PC-9 (cell line): ENCODE measurements at regions not wholly inside any gene's neighbourhood (a gene's known extent, or its start where the extent isn't known, plus 50 kb on each side); places are given as distances from the start of the nearest gene placed in this dataset.

ENCODE experiments used
- EZH2 ChIP-seq: fragments of 200-600 bp; sonication (generic); IDR thresholded peaks from 2 replicates; pipeline ENCODE4 v1.8.0; 2017; ENCODE audit warnings: antibody characterized with exemption, low read depth
- TF ChIP-seq, protein P1 (sequence below): fragments of 200-600 bp; sonication (generic); conservative IDR thresholded peaks from 2 replicates; pipeline ENCODE4 v1.6.1; 2017; ENCODE audit warnings: mixed run types, antibody characterized with exemption, mild to moderate bottlenecking, moderate library complexity

DNA sequence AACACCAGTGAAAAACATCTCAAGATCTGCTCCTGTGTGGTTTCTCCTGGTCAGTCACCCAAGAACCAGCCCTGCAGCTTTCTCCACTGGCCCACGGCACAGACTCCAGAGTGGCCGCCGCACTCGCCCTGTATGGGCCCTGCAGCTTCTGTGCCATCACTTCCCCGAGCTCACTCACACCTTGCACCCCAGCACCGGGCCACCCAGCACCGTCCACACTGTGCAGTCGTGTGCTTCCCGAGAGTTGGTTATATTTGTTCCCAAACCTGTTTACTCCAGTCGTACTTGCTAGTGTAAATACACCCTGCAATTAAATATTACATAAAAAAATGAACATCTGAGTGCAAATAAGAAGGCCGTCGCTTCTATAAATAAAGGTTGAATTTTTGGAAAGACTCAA is 341.7 kb downstream of the CDH26 start:
- TF ChIP-seq, protein P1, sequence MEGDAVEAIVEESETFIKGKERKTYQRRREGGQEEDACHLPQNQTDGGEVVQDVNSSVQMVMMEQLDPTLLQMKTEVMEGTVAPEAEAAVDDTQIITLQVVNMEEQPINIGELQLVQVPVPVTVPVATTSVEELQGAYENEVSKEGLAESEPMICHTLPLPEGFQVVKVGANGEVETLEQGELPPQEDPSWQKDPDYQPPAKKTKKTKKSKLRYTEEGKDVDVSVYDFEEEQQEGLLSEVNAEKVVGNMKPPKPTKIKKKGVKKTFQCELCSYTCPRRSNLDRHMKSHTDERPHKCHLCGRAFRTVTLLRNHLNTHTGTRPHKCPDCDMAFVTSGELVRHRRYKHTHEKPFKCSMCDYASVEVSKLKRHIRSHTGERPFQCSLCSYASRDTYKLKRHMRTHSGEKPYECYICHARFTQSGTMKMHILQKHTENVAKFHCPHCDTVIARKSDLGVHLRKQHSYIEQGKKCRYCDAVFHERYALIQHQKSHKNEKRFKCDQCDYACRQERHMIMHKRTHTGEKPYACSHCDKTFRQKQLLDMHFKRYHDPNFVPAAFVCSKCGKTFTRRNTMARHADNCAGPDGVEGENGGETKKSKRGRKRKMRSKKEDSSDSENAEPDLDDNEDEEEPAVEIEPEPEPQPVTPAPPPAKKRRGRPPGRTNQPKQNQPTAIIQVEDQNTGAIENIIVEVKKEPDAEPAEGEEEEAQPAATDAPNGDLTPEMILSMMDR: no peak
- TF ChIP-seq EZH2: no peak
